K562 (cell line): ENCODE measurements at regions not wholly inside any gene's neighbourhood (a gene's known extent, or its start where the extent isn't known, plus 50 kb on each side); places are given as distances from the start of the nearest gene placed in this dataset.

Experiments used
- ATAC-seq: fragments of 200-7000 bp; cut with Tn5 transposase; 3 replicates; pipeline ENCODE4 v1.9.1; 2020; ENCODE audit warnings: moderate library complexity
- BruUV-seq: library from RNA; stranded (reverse); fragments of 400-500 nt; replicated peaks from 2 replicates; lab custom pipeline; 2021; lab: Mats Ljungman, UMichigan
- CTCF ChIA-PET: fragments of 300-600 bp; formaldehyde crosslinking; extraction: SDS; loops from one replicate; lab custom pipeline; 2021; ENCODE audit warnings: low intra/inter-chr PET ratio; lab: Yijun Ruan, JAX
- POLR2A ChIA-PET: fragments of 300-600, 350-650 bp; sonication (Branson Sonifier 250); formaldehyde crosslinking; extraction: SDS; loops from one replicate; lab custom pipeline; 2021; ENCODE audit warnings: antibody characterized with exemption, inconsistent platforms; lab: Yijun Ruan, JAX
- DNase-seq, 4 experiments: peaks; one replicate each; pipeline versions ENCODE4 v3.0.0 to v3.0.0-alpha.2; 2011 to 2018; ENCODE audit warnings: low spot score in 3 of 4, mixed read lengths in 3 of 4; ENCODE audit errors: extremely low read depth in 1 of 4
- FAIRE-seq: peaks from 2 replicates; lab custom pipeline; 2011; peaks lifted over from hg19 to GRCh38; lab: Jason Lieb, UNC
- H2AFZ ChIP-seq: 2 replicates; pipeline ENCODE4 v1.6.0; 2011; ENCODE audit warnings: low read depth, low read length, control low read depth, inconsistent platforms
- H3K27ac ChIP-seq: fragments of 200-600 bp; 3 replicates; pipeline ENCODE4 v1.8.0; 2011; ENCODE audit warnings: low read depth, mild to moderate bottlenecking, control low read depth, inconsistent platforms, low read length, moderate library complexity, mixed read lengths; ENCODE audit errors: extremely low read depth
- H3K27me3 ChIP-seq, 2 experiments: fragments of 300-600 bp in 1 of 2; 2 replicates in 1 of 2; 3 replicates in 1 of 2; pipeline versions ENCODE4 v1.6.0 to v1.8.0; 2011; ENCODE audit warnings: inconsistent platforms in 2 of 2, low read length in 2 of 2, mild to moderate bottlenecking in 1 of 2, mixed read lengths in 1 of 2, moderate library complexity in 1 of 2; ENCODE audit not compliant: control insufficient read depth in 2 of 2, insufficient read depth in 2 of 2
- H3K36me3 ChIP-seq: fragments of 300-600 bp; 3 replicates; pipeline ENCODE4 v1.8.0; 2011; ENCODE audit warnings: mild to moderate bottlenecking, low read length, inconsistent platforms; ENCODE audit not compliant: control insufficient read depth, insufficient read depth
- H3K4me1 ChIP-seq, 2 experiments: fragments of 200-600 bp in 1 of 2; replicated peaks in 1 of 2; 2 replicates in 1 of 2; 3 replicates in 1 of 2; pipeline versions ENCODE4 v1.5.1 to v1.8.0; 2011; ENCODE audit warnings: inconsistent platforms in 2 of 2, low read length in 2 of 2, mild to moderate bottlenecking in 1 of 2, mixed read lengths in 1 of 2, moderate library complexity in 1 of 2; ENCODE audit not compliant: control insufficient read depth in 2 of 2, insufficient read depth in 2 of 2
- H3K4me2 ChIP-seq: 2 replicates; pipeline ENCODE4 v1.6.1; 2011; ENCODE audit warnings: low read length, control low read depth, inconsistent platforms, mixed read lengths; ENCODE audit not compliant: insufficient read depth
- H3K4me3 ChIP-seq: fragments of 200-600 bp; sonication (generic), shearing (Covaris generic); 2 replicates; pipeline ENCODE4 v1.5.1; 2016; ENCODE audit warnings: control low read depth, inconsistent platforms
- H3K79me2 ChIP-seq: fragments of 200-600 bp; 3 replicates; pipeline ENCODE4 v1.8.0; 2011; ENCODE audit warnings: low read length, inconsistent platforms; ENCODE audit not compliant: control insufficient read depth, insufficient read depth
- H3K9ac ChIP-seq, 2 experiments: 2 replicates each; pipeline versions ENCODE4 v1.6.0 to v1.6.1; 2011; ENCODE audit warnings: low read depth in 2 of 2, low read length in 2 of 2, control low read depth in 1 of 2, inconsistent platforms in 1 of 2, mild to moderate bottlenecking in 1 of 2, mixed read lengths in 1 of 2; ENCODE audit not compliant: insufficient read depth in 1 of 2
- H3K9me1 ChIP-seq: one replicate; pipeline ENCODE4 v1.6.0; 2011; ENCODE audit warnings: inconsistent platforms, mild to moderate bottlenecking, low read length, moderate library complexity; ENCODE audit not compliant: control insufficient read depth, insufficient read depth
- H3K9me3 ChIP-seq: replicated peaks from 2 replicates; pipeline ENCODE4 v1.5.1; 2011; ENCODE audit warnings: low read depth, low read length, inconsistent platforms; ENCODE audit not compliant: control insufficient read depth, insufficient read depth
- H4K20me1 ChIP-seq: replicated peaks from 2 replicates; pipeline ENCODE4 v1.6.1; 2011; ENCODE audit warnings: low read length, inconsistent platforms, mixed read lengths; ENCODE audit not compliant: control insufficient read depth, insufficient read depth
- BMI1 ChIP-seq: fragments of 150-350 bp; IDR thresholded peaks from 2 replicates; pipeline ENCODE4 v1.6.1; 2014; ENCODE audit warnings: low read length
- DMBX1 ChIP-seq: fragments of 250-450 bp; sonication (Bioruptor Pico); IDR thresholded peaks from 2 replicates; pipeline ENCODE4 v1.8.0; 2022; ENCODE audit warnings: inconsistent platforms, mild to moderate bottlenecking, moderate library complexity, borderline replicate concordance
- GABPA ChIP-seq: fragments of 200-800 bp; sonication (Bioruptor generic); conservative IDR thresholded peaks from 2 replicates; pipeline ENCODE4 v1.6.1; 2016; ENCODE audit warnings: low read depth, missing genetic modification characterization, missing compliant biosample characterization
- MCM3 ChIP-seq: fragments of 450-650 bp; IDR thresholded peaks from 2 replicates; pipeline ENCODE4 v1.6.1; 2016
- MYC ChIP-seq, 2 experiments: fragments of 250-450 bp in 1 of 2; sonication (Bioruptor Pico) in 1 of 2; IDR thresholded peaks; 2 replicates each; pipeline versions ENCODE4 v1.5.1 to v1.6.1; 2012 to 2021; ENCODE audit warnings: low read depth in 2 of 2, borderline replicate concordance in 1 of 2, improper control_type of control experiment in 1 of 2, low read length in 1 of 2, mild to moderate bottlenecking in 1 of 2, moderate library complexity in 1 of 2
- NUFIP1 ChIP-seq: fragments of 450-650 bp; IDR thresholded peaks from 2 replicates; pipeline ENCODE4 v1.6.1; 2018; ENCODE audit not compliant: partially characterized antibody
- RBBP5 ChIP-seq: fragments of 200-600 bp; sonication (generic); IDR thresholded peaks from 2 replicates; pipeline ENCODE4 v1.6.1; 2012; ENCODE audit warnings: borderline replicate concordance, mild to moderate bottlenecking, low read length, control low read depth, inconsistent platforms; ENCODE audit not compliant: insufficient read depth, poor library complexity, severe bottlenecking
- RUNX1 ChIP-seq: sonication (generic); IDR thresholded peaks from 2 replicates; pipeline ENCODE4 v1.6.1; 2016; ENCODE audit warnings: antibody characterized with exemption, low read depth
- TAF15 ChIP-seq: fragments of 200-400 bp; formaldehyde crosslinking; IDR thresholded peaks from 2 replicates; pipeline ENCODE4 v1.6.1; 2017; ENCODE audit warnings: mild to moderate bottlenecking, low read depth, low read length, moderate library complexity
- THRA ChIP-seq: fragments of 450-650 bp; IDR thresholded peaks from 2 replicates; pipeline ENCODE4 v1.6.1; 2017; ENCODE audit warnings: mild to moderate bottlenecking, moderate library complexity
- TRIM25 ChIP-seq: fragments of 450-650 bp; IDR thresholded peaks from 2 replicates; pipeline ENCODE4 v1.7.0; 2016; ENCODE audit warnings: borderline replicate concordance
- ZKSCAN8 ChIP-seq: fragments of 200-800 bp; sonication (Bioruptor generic); IDR thresholded peaks from 2 replicates; pipeline ENCODE4 v1.6.1; 2016; ENCODE audit warnings: missing genetic modification characterization, missing compliant biosample characterization
- ZNF217 ChIP-seq: sonication (generic); formaldehyde crosslinking; IDR thresholded peaks from 2 replicates; pipeline ENCODE4 v1.8.0; 2022; ENCODE audit warnings: mild to moderate bottlenecking, missing genetic modification reagents
- ZNF780A ChIP-seq: fragments of 250-450 bp; sonication (Bioruptor Pico); IDR thresholded peaks from 2 replicates; pipeline ENCODE4 v1.5.0; 2021; ENCODE audit warnings: mild to moderate bottlenecking
- WGBS: fragments of 100-300 bp; shearing (Covaris generic); methylation state at CpG from one replicate; pipeline ENCODE4 v1.1.6; 2016; ENCODE audit warnings: low coverage, mixed read lengths; ENCODE audit not compliant: insufficient coverage; ENCODE audit errors: missing lambda C conversion rate; 5-methylcytosine and 5-hydroxymethylcytosine counted together
- in situ Hi-C: fragments of 300-500 bp; cut with MboI; formaldehyde crosslinking; loops from 4 replicates; pipeline ENCODE4 v1.15.0; 2018; ENCODE audit warnings: inconsistent platforms, mixed read lengths
- intact Hi-C: fragments of 100-400 bp; cut with micrococcal nuclease; formaldehyde crosslinking; loops from 2 replicates; pipeline ENCODE4 v1.14.2; 2022

- ChIA-PET POLR2A (no interaction called here), CTCF (no interaction called here)
- H2AFZ ChIP-seq = no peak overlapping the region
- no peak overlapping the region for H3K4me3 ChIP-seq
- intact Hi-C loops (no loop called here), in situ Hi-C loops (no loop called here)
- no peaks in the 10 kb centered on the region for H3K79me2 ChIP-seq
- TF ChIP-seq MYC (IDR thresholded peaks at IDR 0.05; ENCODE audit: low read depth, low read length) = no peak
- no peak for TF ChIP-seq MYC (CRISPR knock-in tag; IDR thresholded peaks at IDR 0.05; ENCODE audit: borderline replicate concordance, low read depth)
- no peak for TF ChIP-seq RUNX1
- no peak for TF ChIP-seq GABPA
- no peak for TF ChIP-seq BMI1
- TF ChIP-seq ZNF780A (CRISPR knock-in tag) = no peak
- TF ChIP-seq DMBX1 (CRISPR knock-in tag) = no peak
- TF ChIP-seq MCM3 = no peak
- TF ChIP-seq RBBP5 = no peak
- TF ChIP-seq ZKSCAN8 (CRISPR knock-in tag) = no peak
- no peak for TF ChIP-seq NUFIP1
- no peak for TF ChIP-seq TAF15
- no peak for TF ChIP-seq THRA
- no peak for TF ChIP-seq ZNF217 (CRISPR knock-in tag)
- TF ChIP-seq TRIM25 = no peak
- no peaks in the 10 kb centered on the region for H3K9me3 ChIP-seq
- H4K20me1 ChIP-seq = no peaks in the 10 kb centered on the region
- no TSS peak for BruUV-seq
- ATAC-seq = no peak
- H3K9ac ChIP-seq = no peak overlapping the region
- no peaks in the 10 kb centered on the region for H3K9me1 ChIP-seq
- no peak for FAIRE-seq
- no peak overlapping the region for H3K4me2 ChIP-seq
- H3K36me3 ChIP-seq = no peaks in the 10 kb centered on the region
- no peak for DNase-seq
- no peak overlapping the region for H3K27ac ChIP-seq
- WGBS = 0% methylated on average over 2 of the region's 6 CpGs
- no peaks in the 10 kb centered on the region for H3K27me3 ChIP-seq
- no peaks in the 10 kb centered on the region for H3K4me1 ChIP-seq
Observed at GRCh38 chr3:103057003-103057402, 622.2 kb downstream of the ZPLD1 start.
